ENCODE measurements at regions not wholly inside any gene's neighbourhood (a gene's known extent, or its start where the extent isn't known, plus 50 kb on each side); places are given as distances from the start of the nearest gene placed in this dataset.

DNA sequence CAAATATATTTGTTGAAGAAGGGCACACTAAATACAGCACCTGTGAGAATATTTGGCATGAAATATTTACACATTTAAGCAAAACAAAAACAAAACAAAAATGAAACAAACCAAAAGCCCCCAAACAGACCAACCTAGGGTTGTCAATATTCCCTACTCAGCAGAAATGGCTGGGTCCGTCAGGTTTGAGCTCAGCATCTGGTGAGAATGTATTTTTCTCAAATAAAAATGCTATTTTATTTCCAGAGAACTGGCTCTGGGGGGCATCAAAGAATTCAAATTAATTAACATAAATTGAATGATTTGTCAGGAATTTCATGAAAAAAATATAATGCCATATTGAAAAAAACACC is 142.8 kb upstream of the COL5A1 start (continued):
- TF ChIP-seq, protein P1, sequence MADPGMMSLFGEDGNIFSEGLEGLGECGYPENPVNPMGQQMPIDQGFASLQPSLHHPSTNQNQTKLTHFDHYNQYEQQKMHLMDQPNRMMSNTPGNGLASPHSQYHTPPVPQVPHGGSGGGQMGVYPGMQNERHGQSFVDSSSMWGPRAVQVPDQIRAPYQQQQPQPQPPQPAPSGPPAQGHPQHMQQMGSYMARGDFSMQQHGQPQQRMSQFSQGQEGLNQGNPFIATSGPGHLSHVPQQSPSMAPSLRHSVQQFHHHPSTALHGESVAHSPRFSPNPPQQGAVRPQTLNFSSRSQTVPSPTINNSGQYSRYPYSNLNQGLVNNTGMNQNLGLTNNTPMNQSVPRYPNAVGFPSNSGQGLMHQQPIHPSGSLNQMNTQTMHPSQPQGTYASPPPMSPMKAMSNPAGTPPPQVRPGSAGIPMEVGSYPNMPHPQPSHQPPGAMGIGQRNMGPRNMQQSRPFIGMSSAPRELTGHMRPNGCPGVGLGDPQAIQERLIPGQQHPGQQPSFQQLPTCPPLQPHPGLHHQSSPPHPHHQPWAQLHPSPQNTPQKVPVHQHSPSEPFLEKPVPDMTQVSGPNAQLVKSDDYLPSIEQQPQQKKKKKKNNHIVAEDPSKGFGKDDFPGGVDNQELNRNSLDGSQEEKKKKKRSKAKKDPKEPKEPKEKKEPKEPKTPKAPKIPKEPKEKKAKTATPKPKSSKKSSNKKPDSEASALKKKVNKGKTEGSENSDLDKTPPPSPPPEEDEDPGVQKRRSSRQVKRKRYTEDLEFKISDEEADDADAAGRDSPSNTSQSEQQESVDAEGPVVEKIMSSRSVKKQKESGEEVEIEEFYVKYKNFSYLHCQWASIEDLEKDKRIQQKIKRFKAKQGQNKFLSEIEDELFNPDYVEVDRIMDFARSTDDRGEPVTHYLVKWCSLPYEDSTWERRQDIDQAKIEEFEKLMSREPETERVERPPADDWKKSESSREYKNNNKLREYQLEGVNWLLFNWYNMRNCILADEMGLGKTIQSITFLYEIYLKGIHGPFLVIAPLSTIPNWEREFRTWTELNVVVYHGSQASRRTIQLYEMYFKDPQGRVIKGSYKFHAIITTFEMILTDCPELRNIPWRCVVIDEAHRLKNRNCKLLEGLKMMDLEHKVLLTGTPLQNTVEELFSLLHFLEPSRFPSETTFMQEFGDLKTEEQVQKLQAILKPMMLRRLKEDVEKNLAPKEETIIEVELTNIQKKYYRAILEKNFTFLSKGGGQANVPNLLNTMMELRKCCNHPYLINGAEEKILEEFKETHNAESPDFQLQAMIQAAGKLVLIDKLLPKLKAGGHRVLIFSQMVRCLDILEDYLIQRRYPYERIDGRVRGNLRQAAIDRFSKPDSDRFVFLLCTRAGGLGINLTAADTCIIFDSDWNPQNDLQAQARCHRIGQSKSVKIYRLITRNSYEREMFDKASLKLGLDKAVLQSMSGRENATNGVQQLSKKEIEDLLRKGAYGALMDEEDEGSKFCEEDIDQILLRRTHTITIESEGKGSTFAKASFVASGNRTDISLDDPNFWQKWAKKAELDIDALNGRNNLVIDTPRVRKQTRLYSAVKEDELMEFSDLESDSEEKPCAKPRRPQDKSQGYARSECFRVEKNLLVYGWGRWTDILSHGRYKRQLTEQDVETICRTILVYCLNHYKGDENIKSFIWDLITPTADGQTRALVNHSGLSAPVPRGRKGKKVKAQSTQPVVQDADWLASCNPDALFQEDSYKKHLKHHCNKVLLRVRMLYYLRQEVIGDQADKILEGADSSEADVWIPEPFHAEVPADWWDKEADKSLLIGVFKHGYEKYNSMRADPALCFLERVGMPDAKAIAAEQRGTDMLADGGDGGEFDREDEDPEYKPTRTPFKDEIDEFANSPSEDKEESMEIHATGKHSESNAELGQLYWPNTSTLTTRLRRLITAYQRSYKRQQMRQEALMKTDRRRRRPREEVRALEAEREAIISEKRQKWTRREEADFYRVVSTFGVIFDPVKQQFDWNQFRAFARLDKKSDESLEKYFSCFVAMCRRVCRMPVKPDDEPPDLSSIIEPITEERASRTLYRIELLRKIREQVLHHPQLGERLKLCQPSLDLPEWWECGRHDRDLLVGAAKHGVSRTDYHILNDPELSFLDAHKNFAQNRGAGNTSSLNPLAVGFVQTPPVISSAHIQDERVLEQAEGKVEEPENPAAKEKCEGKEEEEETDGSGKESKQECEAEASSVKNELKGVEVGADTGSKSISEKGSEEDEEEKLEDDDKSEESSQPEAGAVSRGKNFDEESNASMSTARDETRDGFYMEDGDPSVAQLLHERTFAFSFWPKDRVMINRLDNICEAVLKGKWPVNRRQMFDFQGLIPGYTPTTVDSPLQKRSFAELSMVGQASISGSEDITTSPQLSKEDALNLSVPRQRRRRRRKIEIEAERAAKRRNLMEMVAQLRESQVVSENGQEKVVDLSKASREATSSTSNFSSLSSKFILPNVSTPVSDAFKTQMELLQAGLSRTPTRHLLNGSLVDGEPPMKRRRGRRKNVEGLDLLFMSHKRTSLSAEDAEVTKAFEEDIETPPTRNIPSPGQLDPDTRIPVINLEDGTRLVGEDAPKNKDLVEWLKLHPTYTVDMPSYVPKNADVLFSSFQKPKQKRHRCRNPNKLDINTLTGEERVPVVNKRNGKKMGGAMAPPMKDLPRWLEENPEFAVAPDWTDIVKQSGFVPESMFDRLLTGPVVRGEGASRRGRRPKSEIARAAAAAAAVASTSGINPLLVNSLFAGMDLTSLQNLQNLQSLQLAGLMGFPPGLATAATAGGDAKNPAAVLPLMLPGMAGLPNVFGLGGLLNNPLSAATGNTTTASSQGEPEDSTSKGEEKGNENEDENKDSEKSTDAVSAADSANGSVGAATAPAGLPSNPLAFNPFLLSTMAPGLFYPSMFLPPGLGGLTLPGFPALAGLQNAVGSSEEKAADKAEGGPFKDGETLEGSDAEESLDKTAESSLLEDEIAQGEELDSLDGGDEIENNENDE (IDR thresholded peaks at IDR 0.05; ENCODE audit: insufficient replicate concordance, low read length) = no peak
- TF ChIP-seq BRCA1 (IDR thresholded peaks at IDR 0.05; ENCODE audit: low read depth, low read length) (no peak), CBX8 (IDR thresholded peaks at IDR 0.05; ENCODE audit: borderline replicate concordance, low read depth, low read length) (no peak), CTBP2 (IDR thresholded peaks at IDR 0.05; ENCODE audit: borderline replicate concordance, insufficient read depth, insufficient read length, low read length) (no peak), SAP30 (IDR thresholded peaks at IDR 0.05; ENCODE audit: insufficient read depth, insufficient replicate concordance, low read length) (no peak), HDAC6 (IDR thresholded peaks at IDR 0.05; ENCODE audit: low read depth, low read length) (no peak), CEBPB (IDR thresholded peaks at IDR 0.05; ENCODE audit: low read depth, low read length) (no peak)
- TF ChIP-seq, protein P2, sequence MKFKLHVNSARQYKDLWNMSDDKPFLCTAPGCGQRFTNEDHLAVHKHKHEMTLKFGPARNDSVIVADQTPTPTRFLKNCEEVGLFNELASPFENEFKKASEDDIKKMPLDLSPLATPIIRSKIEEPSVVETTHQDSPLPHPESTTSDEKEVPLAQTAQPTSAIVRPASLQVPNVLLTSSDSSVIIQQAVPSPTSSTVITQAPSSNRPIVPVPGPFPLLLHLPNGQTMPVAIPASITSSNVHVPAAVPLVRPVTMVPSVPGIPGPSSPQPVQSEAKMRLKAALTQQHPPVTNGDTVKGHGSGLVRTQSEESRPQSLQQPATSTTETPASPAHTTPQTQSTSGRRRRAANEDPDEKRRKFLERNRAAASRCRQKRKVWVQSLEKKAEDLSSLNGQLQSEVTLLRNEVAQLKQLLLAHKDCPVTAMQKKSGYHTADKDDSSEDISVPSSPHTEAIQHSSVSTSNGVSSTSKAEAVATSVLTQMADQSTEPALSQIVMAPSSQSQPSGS (IDR thresholded peaks at IDR 0.05; ENCODE audit: low read length) = no peak
